Epithelial cell of proximal tubule (primary cell): ENCODE measurements at regions not wholly inside any gene's neighbourhood (a gene's known extent, or its start where the extent isn't known, plus 50 kb on each side); places are given as distances from the start of the nearest gene placed in this dataset.
A peak's percentile ranks its signal among the peaks of the same experiment; 100 is the strongest.

ENCODE experiments used
- DNase-seq: peaks from one replicate; pipeline ENCODE4 v3.0.0-alpha.2; 2011; ENCODE audit warnings: low read depth
- H3K4me3 ChIP-seq: 2 replicates; pipeline ENCODE4 v1.5.1; 2011; ENCODE audit warnings: low read depth, mild to moderate bottlenecking, low read length
- TF ChIP-seq, protein P1 (sequence below): conservative IDR thresholded peaks from 2 replicates; pipeline ENCODE4 v1.5.1; 2012; ENCODE audit warnings: low read depth, mild to moderate bottlenecking, low read length

DNA sequence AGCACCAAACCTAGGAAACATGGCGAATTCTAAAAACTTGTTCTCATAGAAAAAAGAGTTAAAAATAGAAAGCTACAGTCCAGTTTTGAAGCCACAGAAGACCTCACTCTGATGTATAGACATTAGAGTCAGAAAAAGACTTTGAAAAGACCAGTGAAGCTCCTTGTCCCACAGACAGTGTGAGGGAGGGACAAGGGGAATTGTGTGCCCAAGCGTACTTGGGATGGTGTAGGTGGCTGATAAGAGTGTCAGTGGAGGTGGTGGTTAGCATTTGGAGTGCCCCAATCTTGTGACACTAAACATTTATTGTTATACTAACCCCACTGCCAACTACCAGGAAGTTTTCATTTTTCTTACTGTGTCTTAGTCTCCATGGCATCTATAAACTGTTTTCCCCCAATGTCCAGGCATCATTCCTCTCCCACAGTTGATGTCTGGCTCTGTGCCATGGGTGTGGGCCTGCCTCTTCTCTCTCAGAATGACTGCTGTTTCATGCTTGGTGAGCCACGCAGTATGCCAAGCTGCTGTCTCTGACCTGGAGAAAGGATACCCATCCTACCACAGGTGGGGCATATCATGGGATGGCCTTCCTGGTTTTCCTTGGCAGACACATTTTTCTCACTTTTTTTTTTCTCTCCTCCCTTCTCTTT is 161.4 kb downstream of the RPIA start:
- no peak overlapping the region for H3K4me3 ChIP-seq
- DNase-seq = peak; percentile 78
- TF ChIP-seq, protein P1, sequence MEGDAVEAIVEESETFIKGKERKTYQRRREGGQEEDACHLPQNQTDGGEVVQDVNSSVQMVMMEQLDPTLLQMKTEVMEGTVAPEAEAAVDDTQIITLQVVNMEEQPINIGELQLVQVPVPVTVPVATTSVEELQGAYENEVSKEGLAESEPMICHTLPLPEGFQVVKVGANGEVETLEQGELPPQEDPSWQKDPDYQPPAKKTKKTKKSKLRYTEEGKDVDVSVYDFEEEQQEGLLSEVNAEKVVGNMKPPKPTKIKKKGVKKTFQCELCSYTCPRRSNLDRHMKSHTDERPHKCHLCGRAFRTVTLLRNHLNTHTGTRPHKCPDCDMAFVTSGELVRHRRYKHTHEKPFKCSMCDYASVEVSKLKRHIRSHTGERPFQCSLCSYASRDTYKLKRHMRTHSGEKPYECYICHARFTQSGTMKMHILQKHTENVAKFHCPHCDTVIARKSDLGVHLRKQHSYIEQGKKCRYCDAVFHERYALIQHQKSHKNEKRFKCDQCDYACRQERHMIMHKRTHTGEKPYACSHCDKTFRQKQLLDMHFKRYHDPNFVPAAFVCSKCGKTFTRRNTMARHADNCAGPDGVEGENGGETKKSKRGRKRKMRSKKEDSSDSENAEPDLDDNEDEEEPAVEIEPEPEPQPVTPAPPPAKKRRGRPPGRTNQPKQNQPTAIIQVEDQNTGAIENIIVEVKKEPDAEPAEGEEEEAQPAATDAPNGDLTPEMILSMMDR = no peak

GRCh38 chr2:88853403-88853790 is 161.9 kb downstream of the RPIA start:
- TF ChIP-seq, protein P1 = no peak
- no peak for DNase-seq
- H3K4me3 ChIP-seq = no peak overlapping the region

DNA sequence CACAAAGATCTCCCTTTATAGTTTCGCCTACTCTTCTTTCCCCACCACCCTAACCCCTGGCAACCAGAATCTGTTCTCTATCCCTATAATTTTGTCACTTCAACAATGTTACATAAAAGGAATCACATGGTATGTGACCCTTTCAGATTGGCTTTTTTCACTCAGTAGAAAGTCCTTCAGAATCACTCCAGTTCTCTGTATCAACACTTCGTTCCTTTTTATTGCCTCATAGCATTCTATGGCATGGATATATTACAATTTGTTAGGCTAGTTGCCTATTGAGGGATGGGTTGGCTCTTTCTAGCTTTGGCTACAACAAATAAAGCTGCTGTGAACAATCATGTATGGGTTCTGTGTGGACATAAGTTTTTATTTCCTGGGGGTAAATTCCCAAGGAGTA is 163.1 kb downstream of the RPIA start:
- TF ChIP-seq, protein P1 = no peak
- no peak overlapping the region for H3K4me3 ChIP-seq
- DNase-seq = no peak

DNA sequence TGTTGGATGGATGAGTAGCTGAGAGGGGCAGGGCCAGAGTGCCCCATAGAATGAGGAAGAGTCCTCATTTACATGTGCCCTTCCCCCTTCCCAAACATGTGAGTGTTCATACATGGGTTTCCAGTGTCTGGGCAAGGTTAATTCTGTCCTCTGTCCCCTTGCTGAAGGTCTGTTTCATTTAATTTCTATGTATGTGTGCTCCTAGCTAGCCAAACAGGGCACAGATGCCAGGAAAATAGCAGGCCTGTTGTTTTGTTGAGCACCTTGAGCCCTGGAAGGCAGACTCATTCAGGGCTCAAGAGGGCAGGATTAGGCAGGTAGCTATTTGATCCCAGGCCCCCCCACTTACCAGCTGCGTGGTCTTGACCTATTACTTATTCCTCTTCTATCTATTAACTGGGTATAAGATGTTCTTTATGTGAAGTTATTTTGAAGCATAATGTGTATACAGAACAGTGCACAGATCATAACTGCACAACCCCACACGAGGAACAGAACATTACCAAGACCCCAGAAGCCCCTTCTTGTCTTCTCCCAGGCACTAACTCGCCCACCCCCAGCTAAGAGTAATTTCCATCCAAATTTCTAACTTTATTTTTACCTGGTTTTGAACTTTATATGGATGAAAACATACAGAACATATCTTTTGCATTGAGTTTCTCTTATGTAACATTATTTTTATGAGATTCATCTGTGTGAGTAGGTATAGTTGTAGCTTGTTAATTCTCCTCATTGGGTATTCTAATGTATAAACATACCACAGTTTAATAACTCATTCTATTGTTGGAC is 164.3 kb downstream of the RPIA start:
- no peak for DNase-seq
- no peak overlapping the region for H3K4me3 ChIP-seq
- TF ChIP-seq, protein P1 = no peak

- TF ChIP-seq, protein P1 = no peak
- H3K4me3 ChIP-seq = no peak overlapping the region
- DNase-seq = no peak
Observed at GRCh38 chr2:88856409-88857135, 165.1 kb downstream of the RPIA start.

DNA sequence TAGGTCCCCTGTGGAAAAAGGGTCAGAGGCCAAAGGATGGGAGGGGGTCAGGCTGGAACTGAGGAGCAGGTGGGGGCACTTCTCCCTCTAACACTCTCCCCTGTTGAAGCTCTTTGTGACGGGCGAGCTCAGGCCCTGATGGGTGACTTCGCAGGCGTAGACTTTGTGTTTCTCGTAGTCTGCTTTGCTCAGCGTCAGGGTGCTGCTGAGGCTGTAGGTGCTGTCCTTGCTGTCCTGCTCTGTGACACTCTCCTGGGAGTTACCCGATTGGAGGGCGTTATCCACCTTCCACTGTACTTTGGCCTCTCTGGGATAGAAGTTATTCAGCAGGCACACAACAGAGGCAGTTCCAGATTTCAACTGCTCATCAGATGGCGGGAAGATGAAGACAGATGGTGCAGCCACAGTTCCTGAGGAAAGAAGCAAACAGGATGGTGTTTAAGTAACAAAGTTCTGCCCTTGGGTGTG is 165.8 kb downstream of the RPIA start:
- TF ChIP-seq, protein P1 = no peak
- DNase-seq = no peak
- no peak overlapping the region for H3K4me3 ChIP-seq
